ENCODE measurements at regions not wholly inside any gene's neighbourhood (a gene's known extent, or its start where the extent isn't known, plus 50 kb on each side); places are given as distances from the start of the nearest gene placed in this dataset.
"Not testable (repeated sequence)": the region's sequence is repeated elsewhere in the genome, so short reads cannot be mapped to it uniquely, and the experiment has no call there.

DNA sequence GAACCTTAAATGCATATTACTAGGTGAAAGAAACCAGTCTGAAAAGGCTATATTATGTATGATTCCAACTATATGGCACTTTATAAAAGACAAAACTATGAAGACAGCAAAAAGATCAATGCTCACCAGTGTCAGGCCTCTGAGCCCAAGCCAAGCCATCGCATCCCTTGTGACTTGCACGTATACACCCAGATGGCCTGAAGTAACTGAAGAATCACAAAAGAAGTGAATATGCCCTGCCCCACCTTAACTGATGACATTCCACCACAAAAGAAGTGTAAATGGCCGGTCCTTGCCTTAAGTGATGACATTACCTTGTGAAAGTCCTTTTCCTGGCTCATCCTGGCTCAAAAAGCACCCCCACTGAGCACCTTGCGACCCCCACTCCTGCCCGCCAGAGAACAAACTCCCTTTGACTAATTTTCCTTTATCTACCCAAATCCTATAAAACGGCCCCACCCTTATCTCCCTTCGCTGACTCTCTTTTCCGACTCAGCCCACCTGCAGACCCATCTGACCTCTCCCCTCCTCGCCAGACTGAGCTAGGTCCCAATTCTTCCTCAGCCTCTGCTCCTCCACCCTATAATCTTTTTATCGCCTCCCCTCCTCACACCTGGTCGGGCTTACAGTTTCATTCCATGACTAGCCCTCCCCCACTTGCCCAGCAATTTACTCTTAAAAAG is 1239.5 kb downstream of the OLFM4 start:
- DNase-seq, result not testable (repeated sequence)

- no peak for DNase-seq
Observed at GRCh38 chr13:54287062-54287764, 1258.6 kb downstream of the OLFM4 start.

GRCh38 chr13:54301085-54301484 is 1272.5 kb downstream of the OLFM4 start:
- no peak for DNase-seq

GRCh38 chr13:54305377-54305776 is 1276.8 kb downstream of the OLFM4 start:
- no peak for DNase-seq

DNA sequence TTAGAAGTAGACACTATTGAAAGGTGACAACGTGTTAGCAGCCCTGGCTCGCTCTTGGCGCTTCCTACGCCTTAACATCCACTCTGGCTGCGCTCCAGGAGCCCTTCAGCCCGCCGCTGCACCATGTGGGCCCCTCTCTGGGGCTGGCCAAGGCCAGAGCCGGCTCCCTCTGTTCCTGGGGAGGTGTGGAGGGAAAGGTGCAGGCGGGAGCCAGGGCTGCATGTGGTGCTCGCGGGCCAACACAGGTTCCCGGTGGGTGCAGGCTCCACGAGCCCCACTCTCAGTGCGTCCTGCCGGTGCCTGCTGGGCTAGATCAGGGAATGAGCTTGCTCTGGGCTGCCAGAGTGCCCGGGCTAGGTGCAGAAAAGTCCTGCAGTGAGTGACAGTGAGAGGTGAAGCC is 1284.3 kb downstream of the OLFM4 start:
- DNase-seq, result no peak

DNA sequence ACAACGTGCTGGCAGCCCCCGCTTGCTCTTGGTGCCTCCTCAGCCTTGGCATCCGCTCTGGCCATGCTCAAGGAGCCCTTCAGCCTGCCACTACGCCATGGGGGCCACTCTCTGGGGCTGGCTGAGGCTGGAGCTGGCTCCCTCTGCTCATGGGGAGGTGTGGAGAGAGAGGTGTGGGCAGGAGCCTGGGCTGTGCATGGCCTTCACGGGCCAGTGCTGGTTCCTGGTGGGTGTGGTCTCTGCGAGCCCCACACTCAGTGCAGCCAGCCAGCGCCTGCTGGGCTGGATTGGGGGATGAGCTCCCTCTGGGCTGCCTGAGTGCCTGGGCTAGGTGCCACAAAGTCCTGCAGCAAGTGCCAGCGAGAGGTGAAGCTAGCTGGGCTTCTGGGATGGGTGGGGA is 1289.1 kb downstream of the OLFM4 start:
- DNase-seq, result no peak

- no peak for DNase-seq
Observed at GRCh38 chr13:54337540-54337939, 1308.9 kb downstream of the OLFM4 start.

DNA sequence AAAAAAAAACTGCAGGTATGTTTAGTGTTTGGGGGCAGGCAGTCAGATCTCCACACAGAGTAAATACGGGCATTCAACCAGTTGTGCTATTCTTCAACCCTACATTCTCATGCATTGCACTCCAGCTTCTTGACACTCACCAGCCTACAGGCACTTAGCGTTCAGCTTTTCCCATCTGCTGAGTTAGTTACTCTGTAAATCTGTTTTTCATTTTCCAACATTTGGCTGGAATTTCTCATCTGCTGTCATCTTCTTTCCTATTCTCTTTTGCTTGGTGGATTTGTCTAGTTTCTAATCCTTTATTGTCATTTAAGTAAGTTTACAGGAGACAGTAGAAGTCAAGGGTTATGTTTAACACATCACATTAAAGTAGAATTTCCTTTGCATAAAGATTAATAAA is 1318.9 kb downstream of the OLFM4 start:
- no peak for DNase-seq

- no peak for DNase-seq
Observed at GRCh38 chr13:54356209-54356608, 1327.6 kb downstream of the OLFM4 start.

- DNase-seq, result no peak
Observed at GRCh38 chr13:54356849-54357248, 1328.2 kb downstream of the OLFM4 start.

DNA sequence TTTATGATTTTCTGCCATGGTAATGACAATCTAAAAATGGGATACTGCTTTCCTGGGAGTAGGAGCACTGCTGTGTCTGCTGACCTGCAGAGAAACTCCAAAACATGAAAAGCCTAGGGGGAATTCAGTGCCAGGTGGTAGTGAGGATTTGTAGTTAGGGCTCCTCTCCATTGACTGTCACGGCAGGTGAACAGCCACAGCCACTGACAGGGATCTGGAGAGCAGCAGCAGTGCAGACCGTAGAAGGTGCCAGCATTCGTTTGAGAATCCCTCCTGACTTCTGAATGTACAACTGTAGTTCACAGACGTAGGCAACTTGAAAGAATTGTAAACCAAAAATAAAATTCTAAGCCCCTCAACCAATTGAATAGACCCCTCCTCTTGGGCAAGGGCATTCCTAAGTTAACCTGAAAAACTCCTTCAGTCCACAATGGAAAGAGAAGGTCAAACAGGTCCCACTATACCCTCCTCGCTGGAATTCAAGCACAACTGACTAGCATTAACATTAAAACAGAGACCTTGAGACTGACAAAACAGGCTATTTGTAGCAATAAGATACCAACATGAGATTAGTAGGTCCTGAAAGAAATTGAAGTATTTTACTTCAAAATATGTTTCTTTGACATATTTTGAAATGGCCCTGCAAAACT is 1328.8 kb downstream of the OLFM4 start:
- no peak for DNase-seq

GRCh38 chr13:54361460-54361859 is 1332.8 kb downstream of the OLFM4 start:
- no peak for DNase-seq

DNA sequence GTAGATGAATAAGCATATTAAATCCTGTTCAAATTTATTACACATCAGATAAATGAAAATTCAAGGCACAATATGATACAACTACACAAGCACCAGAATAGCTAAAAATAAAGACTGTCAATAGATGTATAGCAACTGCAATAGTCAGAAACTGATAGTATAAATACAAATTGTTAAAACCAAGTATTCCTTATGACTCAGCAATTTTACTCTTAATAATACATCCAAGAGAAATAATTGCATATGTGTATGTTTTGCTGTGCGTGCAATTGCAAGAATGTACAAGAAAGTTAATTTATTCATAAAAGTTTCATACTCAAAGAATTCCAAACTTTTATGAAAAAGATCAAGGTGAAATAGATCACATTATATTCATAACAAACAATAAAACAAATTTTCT is 1338.1 kb downstream of the OLFM4 start:
- DNase-seq, result no peak

DNA sequence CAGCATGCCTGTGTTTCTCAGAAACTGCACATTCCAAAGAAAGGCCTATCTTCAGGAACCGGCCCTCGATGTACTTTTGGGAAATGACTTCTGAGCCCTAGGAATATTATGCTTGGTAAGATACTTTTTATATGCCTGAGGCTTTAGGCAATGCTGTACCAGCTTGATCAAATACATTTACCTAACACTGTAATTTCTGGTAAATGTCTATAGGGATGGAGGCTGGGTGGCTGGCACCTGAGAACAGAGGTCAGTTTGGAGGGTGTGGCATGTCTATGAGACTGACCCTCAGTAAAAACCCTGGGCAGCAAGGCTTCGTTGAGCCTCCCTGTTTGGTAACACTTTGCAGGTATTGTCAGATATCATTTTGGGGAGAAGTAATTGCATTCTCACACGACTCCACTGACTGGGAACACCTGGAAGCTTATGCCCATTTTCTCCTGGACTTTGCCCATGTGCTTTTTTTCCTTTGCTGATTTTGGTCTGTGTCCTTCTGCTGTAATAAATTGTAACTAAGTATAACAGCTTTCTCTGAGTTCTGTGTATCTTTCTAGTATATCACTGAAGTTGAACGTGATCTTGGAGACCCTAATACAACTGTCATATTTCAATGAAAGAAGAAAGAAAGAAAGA is 1339.1 kb downstream of the OLFM4 start:
- no peak for DNase-seq

- no peak for DNase-seq
Observed at GRCh38 chr13:54368387-54368786, 1339.8 kb downstream of the OLFM4 start.

- DNase-seq, result no peak
Observed at GRCh38 chr13:54373211-54373610, 1344.6 kb downstream of the OLFM4 start.

DNA sequence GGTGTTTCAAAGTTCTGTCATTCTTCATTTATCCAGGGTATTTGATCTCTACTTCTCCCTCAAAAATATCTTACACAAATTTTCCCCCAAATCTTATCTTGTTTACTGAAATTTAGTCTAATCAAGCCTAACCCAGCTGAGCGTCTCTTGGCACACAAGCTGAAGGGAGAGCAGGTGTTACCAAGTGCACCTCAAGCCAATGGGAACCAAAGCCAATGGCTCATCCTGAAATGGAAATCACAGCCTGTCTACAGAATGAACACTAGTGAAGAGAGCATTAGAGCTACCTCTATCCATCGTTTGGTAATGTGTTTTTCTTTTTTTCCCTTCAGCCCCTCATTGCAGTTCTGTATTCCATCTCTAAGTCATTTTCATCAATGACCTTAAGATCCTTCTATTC is 1350.8 kb downstream of the OLFM4 start:
- DNase-seq, result no peak

GRCh38 chr13:54383604-54384003 is 1355.0 kb downstream of the OLFM4 start:
- no peak for DNase-seq

GRCh38 chr13:54387625-54388024 is 1359.0 kb downstream of the OLFM4 start:
- no peak for DNase-seq

GRCh38 chr13:54390841-54391240 is 1362.2 kb downstream of the OLFM4 start:
- no peak for DNase-seq

- no peak for DNase-seq
Observed at GRCh38 chr13:54394085-54394700, 1365.6 kb downstream of the OLFM4 start.

- DNase-seq, result no peak
Observed at GRCh38 chr13:54394908-54395307, 1366.3 kb downstream of the OLFM4 start.

DNA sequence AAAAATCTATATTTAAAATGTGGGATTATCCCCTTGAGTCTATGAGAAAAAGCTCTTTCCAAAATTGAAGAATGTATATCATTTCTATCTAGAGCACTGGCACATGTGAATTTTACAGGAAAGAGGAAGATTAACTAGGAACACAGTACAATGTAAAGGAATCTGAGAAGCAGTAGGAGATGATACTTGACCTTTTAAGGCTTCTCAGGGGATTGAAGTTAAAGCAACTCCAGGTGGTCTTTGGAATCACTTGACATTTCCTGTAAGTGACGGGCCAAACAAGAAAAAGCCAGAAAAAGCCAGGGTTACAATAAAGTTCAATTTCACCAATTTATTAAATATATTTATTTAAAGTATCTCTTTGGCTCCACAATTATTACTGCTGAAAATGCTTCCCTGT is 1373.9 kb downstream of the OLFM4 start:
- DNase-seq, result no peak

All from fibroblast of skin of scalp (primary cell).